Stimulated activated naive CD4-positive, alpha-beta T cell (primary cell): ENCODE measurements at regions not wholly inside any gene's neighbourhood (a gene's known extent, or its start where the extent isn't known, plus 50 kb on each side); places are given as distances from the start of the nearest gene placed in this dataset.

Experiments
- DNase-seq, 6 experiments: peaks; one replicate each; lab custom pipeline; 2025; lab: John Stamatoyannopoulos, UW

GRCh38 chr2:217625557-217626169, 377.1 kb downstream of the TNS1 start:
- DNase-seq, result no peak

DNA sequence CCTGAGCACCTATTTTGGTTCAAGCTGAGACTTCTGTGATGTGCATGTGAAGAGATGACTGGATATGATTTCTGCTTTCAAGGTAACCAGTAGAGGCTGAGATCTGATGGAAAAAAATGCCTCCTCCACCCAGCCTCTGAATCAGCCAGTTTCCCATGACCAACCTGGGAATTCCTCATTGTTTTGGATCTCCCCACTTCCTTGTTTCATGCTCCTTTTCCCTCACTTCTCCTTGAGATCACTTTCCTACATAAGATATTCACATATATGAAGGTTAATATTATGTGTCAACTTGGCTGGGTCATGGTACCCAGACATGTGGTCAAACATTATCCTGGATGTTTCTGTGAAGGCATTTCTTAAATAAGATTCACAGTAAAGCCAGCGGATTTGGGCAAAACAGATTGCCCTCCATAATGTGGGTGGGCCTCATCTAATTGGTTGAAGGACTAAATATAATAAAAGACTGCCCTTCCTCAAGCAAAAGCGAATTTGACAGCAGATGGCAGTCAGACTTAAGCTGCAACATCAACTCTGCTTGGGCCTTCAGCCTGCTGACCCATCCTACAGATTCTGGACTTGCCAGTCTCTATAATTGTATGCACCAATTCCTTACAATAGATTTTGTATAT, 379.4 kb downstream of the TNS1 start:
- no peak for DNase-seq

DNA sequence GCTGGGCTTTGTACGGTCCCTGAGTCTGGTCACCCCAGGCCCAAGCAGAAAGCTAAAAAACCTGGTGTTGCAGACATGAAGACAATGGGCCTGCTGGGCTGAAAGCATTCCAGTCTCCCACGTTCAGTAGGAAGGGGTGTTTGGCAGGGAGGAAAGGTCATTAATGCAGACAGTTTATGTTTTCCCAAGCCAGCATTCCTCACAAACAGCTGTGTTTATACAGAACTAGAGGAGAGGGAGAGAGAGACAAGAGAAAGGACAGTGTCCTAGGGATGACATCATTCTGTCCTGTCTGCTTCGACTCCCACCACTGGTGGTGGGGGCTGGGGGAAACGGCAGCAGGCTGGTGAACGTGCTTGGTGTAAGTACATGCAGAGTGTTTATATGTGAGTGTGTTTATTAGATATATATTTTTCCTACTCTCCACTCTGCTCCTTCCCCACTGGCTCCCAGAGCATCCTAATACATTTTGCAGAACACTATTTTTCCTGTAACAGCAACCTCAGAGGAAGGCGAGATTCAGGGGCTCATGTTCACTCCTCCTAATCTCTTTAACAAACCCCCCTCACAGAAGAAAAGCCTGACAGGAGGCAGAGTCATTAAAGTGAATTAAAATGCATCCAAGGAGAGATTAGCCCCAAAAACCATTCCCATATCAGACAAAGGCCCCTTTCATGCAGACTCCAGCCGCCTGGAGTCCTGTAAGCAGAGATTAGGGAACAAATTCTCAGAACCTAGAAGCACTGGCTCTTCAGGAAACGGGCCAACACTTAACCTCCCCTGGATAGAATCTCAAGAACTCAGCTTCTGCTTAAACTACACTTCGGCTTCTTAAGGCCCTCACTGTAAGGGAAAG, 380.4 kb downstream of the TNS1 start:
- DNase-seq, result no peak

- no peak for DNase-seq
These were observed 381.4 kb downstream of the TNS1 start for GRCh38 chr2:217621391-217621801.

GRCh38 chr2:217618744-217619143, 384.1 kb downstream of the TNS1 start:
- no peak for DNase-seq

GRCh38 chr2:217617616-217618022, 385.2 kb downstream of the TNS1 start:
- no peak for DNase-seq

GRCh38 chr2:217616936-217617335, 385.9 kb downstream of the TNS1 start:
- DNase-seq, result no peak

- no peak for DNase-seq
These were observed 387.6 kb downstream of the TNS1 start for GRCh38 chr2:217615171-217615570.

- DNase-seq, result no peak
These were observed 388.3 kb downstream of the TNS1 start for GRCh38 chr2:217614498-217614897.

- DNase-seq, result no peak
These were observed 388.7 kb downstream of the TNS1 start for GRCh38 chr2:217614096-217614495.

DNA sequence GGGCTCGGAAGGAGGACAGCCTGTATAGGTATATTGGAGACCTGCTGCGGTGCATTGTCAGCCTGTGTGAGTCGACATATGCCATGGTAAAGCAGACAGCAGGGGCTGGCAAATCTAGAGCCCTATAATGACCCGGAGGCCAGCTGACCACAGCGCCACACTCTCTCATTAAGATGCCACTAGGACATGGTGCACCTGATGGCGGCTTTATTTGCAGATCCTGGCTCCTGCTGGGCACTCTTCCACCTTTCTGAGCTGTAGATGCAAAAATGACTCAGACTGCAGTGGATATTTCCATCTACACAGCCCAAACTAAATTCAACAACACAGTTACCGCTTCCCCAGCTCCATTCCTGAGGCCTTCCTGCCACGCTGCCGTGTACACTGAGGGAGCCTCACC, 389.9 kb downstream of the TNS1 start:
- DNase-seq, result no peak

DNA sequence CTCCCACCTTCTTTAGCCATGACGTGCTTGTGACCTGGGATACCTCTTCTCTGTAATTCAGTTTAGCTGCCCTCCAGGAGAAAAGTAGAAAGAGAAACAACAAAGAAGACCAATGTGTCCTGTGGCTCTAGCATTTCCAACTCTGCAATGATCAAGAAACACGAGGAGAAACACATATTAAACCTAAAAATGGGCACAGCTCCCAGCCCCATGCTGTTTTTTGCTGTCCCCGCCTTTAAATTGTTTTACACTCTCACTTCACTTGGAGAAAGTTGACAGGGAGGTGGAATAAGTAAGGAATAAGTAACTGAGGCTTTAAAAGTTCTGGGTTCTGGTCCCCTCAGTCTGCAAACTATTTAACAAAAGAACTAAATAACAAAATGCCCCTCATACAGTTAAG, 390.6 kb downstream of the TNS1 start:
- no peak for DNase-seq

DNA sequence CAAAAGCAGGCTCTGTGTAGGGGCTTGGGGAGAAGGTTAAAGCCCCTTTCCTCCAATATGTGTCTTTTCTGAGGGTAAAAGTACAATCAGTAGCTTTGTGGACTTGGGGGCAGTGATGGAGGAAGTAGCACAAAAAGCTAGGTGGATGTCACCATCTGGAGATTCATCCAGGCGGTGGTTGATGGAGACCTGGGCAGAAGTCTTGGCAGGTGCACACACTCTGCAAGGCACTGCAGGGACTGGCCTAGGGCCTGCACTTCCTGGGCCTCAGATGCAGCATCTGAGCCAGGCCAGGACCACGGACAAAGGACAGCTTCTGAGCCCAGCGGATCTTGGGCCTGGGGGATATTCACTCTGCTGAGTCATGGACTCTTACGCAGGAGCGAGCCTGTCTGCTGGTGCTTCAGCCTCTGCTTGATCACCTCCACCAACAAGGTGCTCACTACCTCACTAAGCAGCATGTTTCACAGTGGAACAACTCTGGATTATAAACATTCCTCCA, 391.1 kb downstream of the TNS1 start:
- peak in 1 of 6 experiments; percentile 42 for DNase-seq

DNA sequence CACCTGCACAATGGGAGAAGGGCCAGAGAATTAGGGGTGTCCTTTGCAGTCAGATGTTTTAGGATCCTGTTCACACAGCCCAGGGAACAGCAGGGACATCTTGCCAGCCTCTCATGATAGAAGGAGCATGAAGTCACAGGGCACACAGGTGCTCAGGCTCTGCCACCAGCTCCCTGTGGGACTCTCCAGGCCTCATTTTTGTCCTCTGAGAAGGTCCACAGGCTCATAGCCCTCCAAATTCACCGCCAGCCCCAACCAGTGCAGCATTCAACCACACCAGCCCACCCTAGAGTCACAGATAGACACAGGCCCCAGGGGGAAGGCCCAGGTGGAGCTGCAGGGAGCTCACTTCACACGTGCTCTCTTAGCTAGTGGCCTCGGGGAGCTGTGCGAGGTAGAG, 391.7 kb downstream of the TNS1 start:
- DNase-seq, result no peak

DNA sequence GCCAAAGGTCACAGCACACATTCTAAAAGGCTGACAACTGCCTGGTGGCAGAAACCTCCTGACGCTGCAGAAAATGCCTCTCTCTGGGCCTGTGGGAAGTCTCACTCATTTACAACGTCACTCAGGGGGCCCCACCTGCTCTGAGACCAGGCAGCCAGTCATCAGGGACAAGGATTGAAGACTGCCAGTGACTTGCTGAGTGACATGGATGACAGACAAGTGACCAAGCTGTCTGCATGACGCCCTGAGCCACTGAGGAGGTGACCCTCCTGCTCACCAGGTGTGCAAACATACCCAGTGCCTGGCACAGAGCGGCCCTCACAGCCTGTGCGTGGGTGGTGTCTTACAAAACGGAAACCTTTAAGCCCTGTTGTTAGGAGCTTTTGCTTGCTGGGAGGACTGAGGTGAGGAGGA, 392.4 kb downstream of the TNS1 start:
- peak in 5 of 6 experiments; percentile 18 to 66 (median 42) for DNase-seq

GRCh38 chr2:217609952-217610351, 392.8 kb downstream of the TNS1 start:
- DNase-seq, result no peak

DNA sequence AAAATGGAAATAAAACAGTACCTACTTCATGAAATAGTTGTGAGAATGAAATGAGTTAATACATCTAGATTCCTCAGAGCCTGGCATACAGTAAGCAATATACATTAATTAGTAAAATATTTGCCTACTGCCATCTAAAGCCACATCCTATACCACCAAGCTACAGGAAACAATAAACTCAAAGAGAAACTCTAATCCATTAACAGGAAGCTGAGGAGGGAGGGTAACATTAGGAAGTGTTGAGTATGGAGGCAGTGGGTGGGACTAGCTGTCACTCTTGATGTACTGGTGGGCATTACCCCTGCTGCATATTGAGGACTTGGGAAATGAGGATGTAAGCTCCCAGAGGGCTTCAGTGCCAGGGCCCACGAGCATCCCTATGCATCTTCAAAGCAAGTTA, 396.5 kb downstream of the TNS1 start:
- no peak for DNase-seq

DNA sequence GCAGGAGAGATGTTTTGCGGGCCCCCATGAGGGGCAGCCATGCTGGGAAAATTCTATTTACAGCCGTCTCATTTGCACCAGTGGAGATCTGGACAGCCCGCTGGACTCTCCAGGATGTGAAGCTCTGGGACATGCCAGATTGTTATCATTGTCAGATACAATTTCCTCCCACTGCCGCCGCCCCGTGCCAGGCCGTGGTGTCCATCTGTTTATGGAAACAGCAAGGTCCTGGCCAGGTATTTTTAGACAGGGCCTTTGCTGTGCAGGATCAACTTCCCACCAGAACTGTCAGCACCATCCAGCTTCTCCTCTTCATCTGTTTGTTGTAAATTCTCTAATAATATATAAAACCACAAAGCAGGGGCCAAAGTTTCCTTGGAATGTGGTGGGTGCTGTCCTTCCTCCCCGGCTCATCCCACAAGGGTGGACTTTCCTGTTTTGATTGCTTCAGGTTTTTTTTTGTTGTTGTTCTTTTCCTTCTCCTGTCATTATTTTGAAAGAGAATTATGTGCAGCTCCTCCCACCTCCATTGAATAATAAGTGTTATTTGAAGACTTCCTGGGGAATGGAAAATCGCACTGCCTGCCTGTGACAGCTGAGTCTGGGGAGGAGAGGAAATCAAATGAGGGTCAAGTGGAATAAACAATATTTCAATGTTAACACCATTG, 398.1 kb downstream of the TNS1 start:
- DNase-seq, result no peak

DNA sequence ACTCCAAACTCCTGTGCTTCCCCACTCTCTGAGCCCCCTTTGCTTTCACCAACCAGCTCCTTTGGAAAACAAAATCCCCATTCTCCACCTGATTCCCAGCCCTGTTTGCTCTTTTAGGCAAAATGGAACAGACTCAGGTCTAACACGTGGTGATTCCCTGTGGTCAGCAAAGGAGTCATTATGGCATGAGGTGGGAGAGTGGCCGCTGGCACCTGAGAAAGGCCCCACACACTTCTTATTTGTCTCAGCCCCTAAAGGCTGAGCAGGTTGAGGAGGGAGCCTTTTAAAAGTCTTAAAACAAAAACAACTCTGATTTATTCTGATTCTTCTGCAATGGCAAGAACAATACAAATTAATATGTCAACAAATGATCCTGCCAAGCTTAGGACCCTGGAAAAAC, 401.2 kb downstream of the TNS1 start:
- no peak for DNase-seq

DNA sequence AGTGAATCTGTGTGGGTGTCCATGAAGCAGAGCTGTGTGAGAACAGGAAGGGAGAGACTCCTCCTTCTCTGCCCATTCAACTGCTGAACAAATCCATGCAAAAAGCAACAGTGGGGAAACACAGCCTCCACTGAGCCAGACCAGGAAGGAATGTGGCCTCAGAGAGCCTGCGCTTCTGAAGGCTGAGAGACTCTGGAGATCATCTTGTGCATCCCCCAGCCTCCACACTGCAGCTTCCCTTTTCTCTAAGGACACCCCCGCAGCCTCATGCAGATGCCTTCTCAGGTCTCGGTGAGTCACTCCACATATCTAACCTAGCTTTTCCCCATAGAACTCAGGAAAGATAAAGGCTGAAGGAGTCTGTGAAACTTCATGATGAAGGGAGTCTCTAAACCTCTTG, 402.9 kb downstream of the TNS1 start:
- DNase-seq, result no peak

DNA sequence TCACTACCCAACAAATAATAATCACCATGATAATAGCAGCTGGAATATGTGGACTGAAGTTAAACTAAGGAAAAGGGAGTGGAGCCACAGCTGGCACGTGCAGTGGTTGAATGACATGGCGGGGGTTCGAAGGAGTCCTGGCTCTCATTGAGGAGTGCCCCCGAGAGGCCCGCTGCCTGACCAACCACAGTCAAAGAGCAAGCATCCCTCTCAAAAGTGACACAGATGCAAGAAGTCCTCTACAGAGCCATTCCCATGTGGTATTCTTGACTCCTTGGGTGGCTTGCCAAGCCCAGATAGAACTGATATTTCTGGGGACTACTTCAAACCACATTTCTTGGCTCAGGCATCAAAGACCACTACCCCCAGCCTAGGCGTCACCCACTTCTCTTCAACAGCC, 405.1 kb downstream of the TNS1 start:
- DNase-seq, result no peak

DNA sequence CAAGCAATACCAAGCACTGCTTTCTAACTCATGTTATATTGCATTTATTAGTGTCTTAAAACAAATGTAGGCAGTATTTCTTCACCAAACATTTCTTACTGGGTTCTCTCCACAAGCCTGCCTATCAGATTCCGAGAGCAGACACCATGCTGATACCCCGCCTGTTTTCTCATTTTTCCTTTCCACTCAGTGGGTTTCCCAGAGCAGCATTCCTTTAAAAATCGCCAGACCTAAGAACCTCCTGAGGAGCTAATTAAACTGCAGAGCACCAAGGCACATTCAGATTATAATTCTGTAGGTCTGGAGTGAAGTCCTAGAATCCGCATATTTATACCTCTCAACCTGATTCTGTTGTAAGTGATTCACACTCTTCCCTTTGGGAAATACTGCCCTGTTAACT, 405.6 kb downstream of the TNS1 start:
- DNase-seq, result no peak
